ENCODE measurements at regions not wholly inside any gene's neighbourhood (a gene's known extent, or its start where the extent isn't known, plus 50 kb on each side); places are given as distances from the start of the nearest gene placed in this dataset.

GRCh38 chr3:83842511-83842910, 1116.3 kb upstream of the CADM2 start:
- FAIRE-seq: no peak
- DNase-seq (ENCODE audit: insufficient read length, low spot score): no peak
- no peak for TF ChIP-seq POLR2A (IDR thresholded peaks at IDR 0.05; ENCODE audit: low read depth, low read length)
- TF ChIP-seq SPI1 (IDR thresholded peaks at IDR 0.05; ENCODE audit: low read depth, low read length): no peak
- no peak for TF ChIP-seq PAX5 (IDR thresholded peaks at IDR 0.05; ENCODE audit: insufficient read depth, low read length, severe bottlenecking)
- TF ChIP-seq POLR2AphosphoS5 (IDR thresholded peaks at IDR 0.05; ENCODE audit: low read depth, low read length): no peak
- no peak for TF ChIP-seq TAF1 (IDR thresholded peaks at IDR 0.05; ENCODE audit: low read depth, low read length)

- TF ChIP-seq TAF1 (IDR thresholded peaks at IDR 0.05; ENCODE audit: low read depth, low read length) (no peak), POU2F2 (IDR thresholded peaks at IDR 0.05; ENCODE audit: low read depth, low read length) (no peak), POLR2AphosphoS5 (IDR thresholded peaks at IDR 0.05; ENCODE audit: low read depth, low read length) (no peak), POLR2A (IDR thresholded peaks at IDR 0.05; ENCODE audit: low read depth, low read length) (no peak), PAX5 (IDR thresholded peaks at IDR 0.05; ENCODE audit: insufficient read depth, low read length, severe bottlenecking) (no peak), SPI1 (IDR thresholded peaks at IDR 0.05; ENCODE audit: low read depth, low read length) (no peak)
- DNase-seq (ENCODE audit: insufficient read length, low spot score) (no peak), FAIRE-seq (no peak)
Measured at GRCh38 chr3:83843716-83844115, 1115.1 kb upstream of the CADM2 start.

GRCh38 chr3:83849106-83849730, 1109.6 kb upstream of the CADM2 start:
- FAIRE-seq (no peak), DNase-seq (ENCODE audit: insufficient read length, low spot score) (no peak)
- TF ChIP-seq POU2F2 (IDR thresholded peaks at IDR 0.05; ENCODE audit: low read depth, low read length): no peak
- TF ChIP-seq PAX5 (IDR thresholded peaks at IDR 0.05; ENCODE audit: insufficient read depth, low read length, severe bottlenecking): no peak
- TF ChIP-seq POLR2A (IDR thresholded peaks at IDR 0.05; ENCODE audit: low read depth, low read length): no peak
- no peak for TF ChIP-seq POLR2AphosphoS5 (IDR thresholded peaks at IDR 0.05; ENCODE audit: low read depth, low read length)
- no peak for TF ChIP-seq SPI1 (IDR thresholded peaks at IDR 0.05; ENCODE audit: low read depth, low read length)
- no peak for TF ChIP-seq TAF1 (IDR thresholded peaks at IDR 0.05; ENCODE audit: low read depth, low read length)

- FAIRE-seq (no peak), DNase-seq (ENCODE audit: insufficient read length, low spot score) (no peak)
- TF ChIP-seq TAF1 (IDR thresholded peaks at IDR 0.05; ENCODE audit: low read depth, low read length): no peak
- TF ChIP-seq SPI1 (IDR thresholded peaks at IDR 0.05; ENCODE audit: low read depth, low read length): no peak
- no peak for TF ChIP-seq POLR2AphosphoS5 (IDR thresholded peaks at IDR 0.05; ENCODE audit: low read depth, low read length)
- TF ChIP-seq POLR2A (IDR thresholded peaks at IDR 0.05; ENCODE audit: low read depth, low read length): no peak
- TF ChIP-seq PAX5 (IDR thresholded peaks at IDR 0.05; ENCODE audit: insufficient read depth, low read length, severe bottlenecking): no peak
- no peak for TF ChIP-seq POU2F2 (IDR thresholded peaks at IDR 0.05; ENCODE audit: low read depth, low read length)
Measured at GRCh38 chr3:83863380-83863779, 1095.4 kb upstream of the CADM2 start.

- TF ChIP-seq TAF1 (IDR thresholded peaks at IDR 0.05; ENCODE audit: low read depth, low read length): no peak
- TF ChIP-seq POLR2A (IDR thresholded peaks at IDR 0.05; ENCODE audit: low read depth, low read length): no peak
- TF ChIP-seq POU2F2 (IDR thresholded peaks at IDR 0.05; ENCODE audit: low read depth, low read length): no peak
- no peak for TF ChIP-seq SPI1 (IDR thresholded peaks at IDR 0.05; ENCODE audit: low read depth, low read length)
- no peak for TF ChIP-seq PAX5 (IDR thresholded peaks at IDR 0.05; ENCODE audit: insufficient read depth, low read length, severe bottlenecking)
- TF ChIP-seq POLR2AphosphoS5 (IDR thresholded peaks at IDR 0.05; ENCODE audit: low read depth, low read length): no peak
- FAIRE-seq (no peak), DNase-seq (ENCODE audit: insufficient read length, low spot score) (no peak)
Measured at GRCh38 chr3:83868909-83869567, 1089.8 kb upstream of the CADM2 start.

GRCh38 chr3:83873550-83873949, 1085.2 kb upstream of the CADM2 start:
- TF ChIP-seq POLR2A (IDR thresholded peaks at IDR 0.05; ENCODE audit: low read depth, low read length): no peak
- TF ChIP-seq TAF1 (IDR thresholded peaks at IDR 0.05; ENCODE audit: low read depth, low read length): no peak
- TF ChIP-seq SPI1 (IDR thresholded peaks at IDR 0.05; ENCODE audit: low read depth, low read length): 0 out of 2 replicates have a peak, but pooled peaks have one; percentile 6
- no peak for TF ChIP-seq POLR2AphosphoS5 (IDR thresholded peaks at IDR 0.05; ENCODE audit: low read depth, low read length)
- no peak for FAIRE-seq
- no peak for DNase-seq (ENCODE audit: insufficient read length, low spot score)

GRCh38 chr3:83877910-83878309, 1080.9 kb upstream of the CADM2 start:
- TF ChIP-seq POLR2AphosphoS5 (IDR thresholded peaks at IDR 0.05; ENCODE audit: low read depth, low read length) (no peak), TAF1 (IDR thresholded peaks at IDR 0.05; ENCODE audit: low read depth, low read length) (no peak), SPI1 (IDR thresholded peaks at IDR 0.05; ENCODE audit: low read depth, low read length) (no peak), POLR2A (IDR thresholded peaks at IDR 0.05; ENCODE audit: low read depth, low read length) (no peak), POU2F2 (IDR thresholded peaks at IDR 0.05; ENCODE audit: low read depth, low read length) (no peak), PAX5 (IDR thresholded peaks at IDR 0.05; ENCODE audit: insufficient read depth, low read length, severe bottlenecking) (no peak)
- FAIRE-seq (no peak), DNase-seq (ENCODE audit: insufficient read length, low spot score) (no peak)

GRCh38 chr3:83882701-83883100, 1076.1 kb upstream of the CADM2 start:
- DNase-seq (ENCODE audit: insufficient read length, low spot score) (no peak), FAIRE-seq (no peak)
- no peak for TF ChIP-seq POLR2A (IDR thresholded peaks at IDR 0.05; ENCODE audit: low read depth, low read length)
- TF ChIP-seq POLR2AphosphoS5 (IDR thresholded peaks at IDR 0.05; ENCODE audit: low read depth, low read length): no peak
- TF ChIP-seq TAF1 (IDR thresholded peaks at IDR 0.05; ENCODE audit: low read depth, low read length): no peak
- TF ChIP-seq SPI1 (IDR thresholded peaks at IDR 0.05; ENCODE audit: low read depth, low read length): no peak
- no peak for TF ChIP-seq POU2F2 (IDR thresholded peaks at IDR 0.05; ENCODE audit: low read depth, low read length)
- no peak for TF ChIP-seq PAX5 (IDR thresholded peaks at IDR 0.05; ENCODE audit: insufficient read depth, low read length, severe bottlenecking)

GRCh38 chr3:83890039-83890762, 1068.6 kb upstream of the CADM2 start:
- FAIRE-seq (no peak), DNase-seq (ENCODE audit: insufficient read length, low spot score) (no peak)
- TF ChIP-seq POLR2AphosphoS5 (IDR thresholded peaks at IDR 0.05; ENCODE audit: low read depth, low read length) (no peak), TAF1 (IDR thresholded peaks at IDR 0.05; ENCODE audit: low read depth, low read length) (no peak), PAX5 (IDR thresholded peaks at IDR 0.05; ENCODE audit: insufficient read depth, low read length, severe bottlenecking) (no peak), POLR2A (IDR thresholded peaks at IDR 0.05; ENCODE audit: low read depth, low read length) (no peak), POU2F2 (IDR thresholded peaks at IDR 0.05; ENCODE audit: low read depth, low read length) (no peak), SPI1 (IDR thresholded peaks at IDR 0.05; ENCODE audit: low read depth, low read length) (no peak)

All from GM12891 (cell line).